ENCODE measurements at regions not wholly inside any gene's neighbourhood (a gene's known extent, or its start where the extent isn't known, plus 50 kb on each side); places are given as distances from the start of the nearest gene placed in this dataset.

GRCh38 chr1:163771637-163772036 lies 449.9 kb downstream of the NUF2 start:
- Histone ChIP-seq H3K27ac (ENCODE audit: low read depth, low read length, severe bottlenecking) (no peak overlapping the region), H3K4me3 (ENCODE audit: extremely low read depth, insufficient read depth, low read length, poor library complexity, severe bottlenecking) (no peak overlapping the region), H3K36me3 (ENCODE audit: control insufficient read depth, insufficient read depth, low read length) (no peaks in the 10 kb centered on the region), H3K9me3 (ENCODE audit: control insufficient read depth, low read length) (no peaks in the 10 kb centered on the region), H3K4me1 (ENCODE audit: control insufficient read depth, insufficient read depth, low read length, poor library complexity, severe bottlenecking) (peaks cover 3% of the 10 kb centered on the region)
- 81 to 100% methylated on average over 2 of the region's 2 CpGs for WGBS, 2 experiments (ENCODE audit: insufficient coverage in 2 of 2)

- Histone ChIP-seq H3K36me3 (ENCODE audit: control insufficient read depth, insufficient read depth, low read length) (no peaks in the 10 kb centered on the region), H3K4me3 (ENCODE audit: extremely low read depth, insufficient read depth, low read length, poor library complexity, severe bottlenecking) (no peak overlapping the region), H3K27ac (ENCODE audit: low read depth, low read length, severe bottlenecking) (no peak overlapping the region), H3K9me3 (ENCODE audit: control insufficient read depth, low read length) (no peaks in the 10 kb centered on the region), H3K4me1 (ENCODE audit: control insufficient read depth, insufficient read depth, low read length, poor library complexity, severe bottlenecking) (peaks cover 3% of the 10 kb centered on the region)
- 92 to 100% methylated on average over 1 of the region's 1 CpG for WGBS, 2 experiments (ENCODE audit: insufficient coverage in 2 of 2)
Observed at GRCh38 chr1:163772246-163772645, 450.5 kb downstream of the NUF2 start.

- H3K4me3 ChIP-seq (ENCODE audit: extremely low read depth, insufficient read depth, low read length, poor library complexity, severe bottlenecking): no peak overlapping the region
Observed at GRCh38 chr1:163773396-163773795, 451.6 kb downstream of the NUF2 start.

GRCh38 chr1:163774401-163774945 lies 452.7 kb downstream of the NUF2 start:
- 90 to 94% methylated on average over 3 of the region's 9 CpGs for WGBS, 2 experiments (ENCODE audit: insufficient coverage in 2 of 2)
- no peak overlapping the region for H3K27ac ChIP-seq (ENCODE audit: low read depth, low read length, severe bottlenecking)
- peaks cover 3% of the 10 kb centered on the region for H3K4me1 ChIP-seq (ENCODE audit: control insufficient read depth, insufficient read depth, low read length, poor library complexity, severe bottlenecking)
- H3K4me3 ChIP-seq (ENCODE audit: extremely low read depth, insufficient read depth, low read length, poor library complexity, severe bottlenecking): no peak overlapping the region
- no peaks in the 10 kb centered on the region for H3K36me3 ChIP-seq (ENCODE audit: control insufficient read depth, insufficient read depth, low read length)
- no peaks in the 10 kb centered on the region for H3K9me3 ChIP-seq (ENCODE audit: control insufficient read depth, low read length)

More at GRCh38 chr1:163773396-163773795, 451.6 kb downstream of the NUF2 start:
- Histone ChIP-seq H3K27ac (ENCODE audit: low read depth, low read length, severe bottlenecking) (no peak overlapping the region), H3K4me1 (ENCODE audit: control insufficient read depth, insufficient read depth, low read length, poor library complexity, severe bottlenecking) (peaks cover 3% of the 10 kb centered on the region), H3K36me3 (ENCODE audit: control insufficient read depth, insufficient read depth, low read length) (no peaks in the 10 kb centered on the region), H3K9me3 (ENCODE audit: control insufficient read depth, low read length) (no peaks in the 10 kb centered on the region)
- whole genome bisulfite sequencing, 2 experiments (ENCODE audit: insufficient coverage in 2 of 2): 100% methylated on average over 1 of the region's 2 CpGs; no CpG with 5 or more reads in 1 of the 2 experiments

GRCh38 chr1:163774978-163775620 lies 453.3 kb downstream of the NUF2 start:
- Histone ChIP-seq H3K9me3 (ENCODE audit: control insufficient read depth, low read length) (no peaks in the 10 kb centered on the region), H3K27ac (ENCODE audit: low read depth, low read length, severe bottlenecking) (peak overlapping the region; percentile 25), H3K36me3 (ENCODE audit: control insufficient read depth, insufficient read depth, low read length) (no peaks in the 10 kb centered on the region), H3K4me3 (ENCODE audit: extremely low read depth, insufficient read depth, low read length, poor library complexity, severe bottlenecking) (no peak overlapping the region), H3K4me1 (ENCODE audit: control insufficient read depth, insufficient read depth, low read length, poor library complexity, severe bottlenecking) (peaks cover 3% of the 10 kb centered on the region)
- WGBS, 2 experiments (ENCODE audit: insufficient coverage in 2 of 2): 76 to 79% methylated on average over 4 to 5 of the region's 8 CpGs

GRCh38 chr1:163777205-163777604 lies 455.5 kb downstream of the NUF2 start:
- H3K36me3 ChIP-seq (ENCODE audit: control insufficient read depth, insufficient read depth, low read length): no peaks in the 10 kb centered on the region
- peaks cover 3% of the 10 kb centered on the region for H3K4me1 ChIP-seq (ENCODE audit: control insufficient read depth, insufficient read depth, low read length, poor library complexity, severe bottlenecking)
- peaks cover 4% of the 10 kb centered on the region for H3K9me3 ChIP-seq (ENCODE audit: control insufficient read depth, low read length)
- H3K27ac ChIP-seq (ENCODE audit: low read depth, low read length, severe bottlenecking): no peak overlapping the region
- no peak overlapping the region for H3K4me3 ChIP-seq (ENCODE audit: extremely low read depth, insufficient read depth, low read length, poor library complexity, severe bottlenecking)

GRCh38 chr1:163781146-163781545 lies 459.4 kb downstream of the NUF2 start:
- Histone ChIP-seq H3K4me3 (ENCODE audit: extremely low read depth, insufficient read depth, low read length, poor library complexity, severe bottlenecking) (no peak overlapping the region), H3K36me3 (ENCODE audit: control insufficient read depth, insufficient read depth, low read length) (no peaks in the 10 kb centered on the region), H3K9me3 (ENCODE audit: control insufficient read depth, low read length) (peaks cover 4% of the 10 kb centered on the region), H3K4me1 (ENCODE audit: control insufficient read depth, insufficient read depth, low read length, poor library complexity, severe bottlenecking) (no peaks in the 10 kb centered on the region), H3K27ac (ENCODE audit: low read depth, low read length, severe bottlenecking) (no peak overlapping the region)

GRCh38 chr1:163785868-163786405 lies 464.2 kb downstream of the NUF2 start:
- Histone ChIP-seq H3K9me3 (ENCODE audit: control insufficient read depth, low read length) (peaks cover 4% of the 10 kb centered on the region), H3K4me1 (ENCODE audit: control insufficient read depth, insufficient read depth, low read length, poor library complexity, severe bottlenecking) (no peaks in the 10 kb centered on the region), H3K36me3 (ENCODE audit: control insufficient read depth, insufficient read depth, low read length) (no peaks in the 10 kb centered on the region), H3K4me3 (ENCODE audit: extremely low read depth, insufficient read depth, low read length, poor library complexity, severe bottlenecking) (no peak overlapping the region), H3K27ac (ENCODE audit: low read depth, low read length, severe bottlenecking) (no peak overlapping the region)
- 100% methylated on average over 1 of the region's 2 CpGs; no CpG with 5 or more reads in 1 of the 2 experiments for WGBS, 2 experiments (ENCODE audit: insufficient coverage in 2 of 2)

- Histone ChIP-seq H3K4me1 (ENCODE audit: control insufficient read depth, insufficient read depth, low read length, poor library complexity, severe bottlenecking) (no peaks in the 10 kb centered on the region), H3K27ac (ENCODE audit: low read depth, low read length, severe bottlenecking) (no peak overlapping the region), H3K36me3 (ENCODE audit: control insufficient read depth, insufficient read depth, low read length) (no peaks in the 10 kb centered on the region), H3K9me3 (ENCODE audit: control insufficient read depth, low read length) (no peaks in the 10 kb centered on the region), H3K4me3 (ENCODE audit: extremely low read depth, insufficient read depth, low read length, poor library complexity, severe bottlenecking) (no peak overlapping the region)
- WGBS, 2 experiments (ENCODE audit: insufficient coverage in 2 of 2): 92 to 94% methylated on average over 3 of the region's 4 CpGs
Observed at GRCh38 chr1:163789911-163790310, 468.2 kb downstream of the NUF2 start.

GRCh38 chr1:163794551-163794950 lies 472.8 kb downstream of the NUF2 start:
- Histone ChIP-seq H3K9me3 (ENCODE audit: control insufficient read depth, low read length) (peaks cover 4% of the 10 kb centered on the region), H3K4me3 (ENCODE audit: extremely low read depth, insufficient read depth, low read length, poor library complexity, severe bottlenecking) (no peak overlapping the region), H3K27ac (ENCODE audit: low read depth, low read length, severe bottlenecking) (no peak overlapping the region), H3K4me1 (ENCODE audit: control insufficient read depth, insufficient read depth, low read length, poor library complexity, severe bottlenecking) (peaks cover 4% of the 10 kb centered on the region), H3K36me3 (ENCODE audit: control insufficient read depth, insufficient read depth, low read length) (no peaks in the 10 kb centered on the region)
- WGBS, 2 experiments (ENCODE audit: insufficient coverage in 2 of 2): 83% methylated on average over 2 of the region's 3 CpGs; no CpG with 5 or more reads in 1 of the 2 experiments

GRCh38 chr1:163796394-163796821 lies 474.7 kb downstream of the NUF2 start:
- no peak overlapping the region for H3K27ac ChIP-seq (ENCODE audit: low read depth, low read length, severe bottlenecking)
- no peak overlapping the region for H3K4me3 ChIP-seq (ENCODE audit: extremely low read depth, insufficient read depth, low read length, poor library complexity, severe bottlenecking)
- no CpG with 5 or more reads among the region's 2 CpGs for WGBS, 2 experiments (ENCODE audit: insufficient coverage in 2 of 2)
- no peaks in the 10 kb centered on the region for H3K36me3 ChIP-seq (ENCODE audit: control insufficient read depth, insufficient read depth, low read length)
- H3K9me3 ChIP-seq (ENCODE audit: control insufficient read depth, low read length): peaks cover 4% of the 10 kb centered on the region
- peaks cover 4% of the 10 kb centered on the region for H3K4me1 ChIP-seq (ENCODE audit: control insufficient read depth, insufficient read depth, low read length, poor library complexity, severe bottlenecking)
